IMR-90 (cell line): ENCODE measurements at regions not wholly inside any gene's neighbourhood (a gene's known extent, or its start where the extent isn't known, plus 50 kb on each side); places are given as distances from the start of the nearest gene placed in this dataset.

ENCODE experiments used
- ATAC-seq: fragments of 200-7000 bp; cut with Tn5 transposase; 2 replicates; pipeline ENCODE4 v1.9.1; 2020; ENCODE audit warnings: low read depth, mild to moderate bottlenecking, moderate library complexity
- BruUV-seq: library from RNA; stranded (reverse); fragments of 400-500 nt; replicated peaks from 2 replicates; lab custom pipeline; 2021; lab: Mats Ljungman, UMichigan
- CTCF ChIA-PET: fragments of 300-600 bp; formaldehyde crosslinking; extraction: SDS; loops from one replicate; lab custom pipeline; 2021; ENCODE audit warnings: antibody characterized with exemption; lab: Yijun Ruan, JAX
- POLR2A ChIA-PET: fragments of 300-600 bp; sonication (Branson Sonifier 250); formaldehyde crosslinking; loops from one replicate; lab custom pipeline; 2022; ENCODE audit warnings: antibody characterized with exemption; ENCODE audit not compliant: unreplicated experiment; lab: Charles Lee
- DNase-seq: peaks from one replicate; pipeline ENCODE4 v3.0.0; 2013
- H2AFZ ChIP-seq: replicated peaks from 2 replicates; pipeline ENCODE3; 2013; ENCODE audit warnings: low read length, mild to moderate bottlenecking; ENCODE audit not compliant: poor library complexity
- H2AK5ac ChIP-seq: 2 replicates; pipeline ENCODE4 v1.6.1; 2013; ENCODE audit warnings: low read depth, low read length, inconsistent platforms
- H2AK9ac ChIP-seq: replicated peaks from 2 replicates; pipeline ENCODE3; 2013; ENCODE audit warnings: mild to moderate bottlenecking, low read depth, low read length, moderate library complexity; ENCODE audit not compliant: poor library complexity
- H2BK120ac ChIP-seq: 2 replicates; pipeline ENCODE4 v1.6.1; 2013; ENCODE audit warnings: low read depth, low read length, inconsistent platforms
- H2BK15ac ChIP-seq: 3 replicates; pipeline ENCODE4 v1.6.1; 2013; ENCODE audit warnings: low read depth, low read length, inconsistent platforms
- H2BK20ac ChIP-seq: 2 replicates; pipeline ENCODE4 v1.6.1; 2013; ENCODE audit warnings: low read depth, mild to moderate bottlenecking, inconsistent platforms, low read length, moderate library complexity
- H2BK5ac ChIP-seq: 2 replicates; pipeline ENCODE4 v1.6.1; 2013; ENCODE audit warnings: mild to moderate bottlenecking, low read depth, low read length, inconsistent platforms; ENCODE audit not compliant: poor library complexity, severe bottlenecking
- H3K14ac ChIP-seq: replicated peaks from 2 replicates; pipeline ENCODE4 v1.6.1; 2013; ENCODE audit warnings: low read depth, low read length, inconsistent platforms
- H3K18ac ChIP-seq: 2 replicates; pipeline ENCODE4 v1.6.1; 2013; ENCODE audit warnings: low read depth, low read length, control low read depth
- H3K23ac ChIP-seq: 2 replicates; pipeline ENCODE4 v1.6.1; 2013; ENCODE audit warnings: low read depth, low read length, inconsistent platforms
- H3K27ac ChIP-seq: 2 replicates; pipeline ENCODE4 v1.5.1; 2013; ENCODE audit warnings: mild to moderate bottlenecking, control low read depth, low read length; ENCODE audit not compliant: insufficient read depth
- H3K27me3 ChIP-seq: 2 replicates; pipeline ENCODE4 v1.6.1; 2013; ENCODE audit warnings: low read length; ENCODE audit not compliant: control insufficient read depth, insufficient read depth
- H3K36me3 ChIP-seq: 2 replicates; pipeline ENCODE4 v1.6.1; 2013; ENCODE audit warnings: low read length, mixed read lengths; ENCODE audit not compliant: control insufficient read depth, insufficient read depth
- H3K4ac ChIP-seq: 2 replicates; pipeline ENCODE4 v1.6.1; 2013; ENCODE audit warnings: low read depth, low read length, inconsistent platforms
- H3K4me1 ChIP-seq: 2 replicates; pipeline ENCODE4 v1.6.1; 2013; ENCODE audit warnings: low read length, mixed read lengths; ENCODE audit not compliant: control insufficient read depth, insufficient read depth
- H3K4me2 ChIP-seq: 2 replicates; pipeline ENCODE4 v1.6.1; 2013; ENCODE audit warnings: low read depth, mild to moderate bottlenecking, control low read depth, low read length, moderate library complexity
- H3K4me3 ChIP-seq: 2 replicates; pipeline ENCODE4 v1.5.1; 2013; ENCODE audit warnings: low read depth, mild to moderate bottlenecking, control low read depth, low read length, moderate library complexity; ENCODE audit not compliant: insufficient read depth
- H3K56ac ChIP-seq: 2 replicates; pipeline ENCODE4 v1.6.1; 2013; ENCODE audit warnings: low read length, inconsistent platforms; ENCODE audit not compliant: insufficient read depth; ENCODE audit errors: extremely low read depth
- H3K79me1 ChIP-seq, 2 experiments: 2 replicates each; pipeline ENCODE4 v1.6.1; 2013; ENCODE audit warnings: low read length in 2 of 2, inconsistent platforms in 1 of 2, low read depth in 1 of 2
- H3K9ac ChIP-seq: 2 replicates; pipeline ENCODE4 v1.6.1; 2013; ENCODE audit warnings: low read depth, low read length, control low read depth
- H3K9me1 ChIP-seq: 2 replicates; pipeline ENCODE4 v1.6.1; 2013; ENCODE audit warnings: low read length, inconsistent platforms; ENCODE audit not compliant: insufficient read depth
- H3K9me3 ChIP-seq: 2 replicates; pipeline ENCODE4 v1.6.1; 2013; ENCODE audit warnings: low read length; ENCODE audit not compliant: control insufficient read depth, insufficient read depth
- H4K20me1 ChIP-seq: 2 replicates; pipeline ENCODE4 v1.6.1; 2013; ENCODE audit warnings: low read length, inconsistent platforms; ENCODE audit not compliant: insufficient read depth
- H4K5ac ChIP-seq: 2 replicates; pipeline ENCODE4 v1.6.1; 2013; ENCODE audit warnings: mild to moderate bottlenecking, low read depth, low read length, control low read depth
- H4K8ac ChIP-seq, 2 experiments: 2 replicates each; pipeline ENCODE4 v1.6.1; 2013; ENCODE audit warnings: low read depth in 2 of 2, low read length in 2 of 2, control low read depth in 1 of 2, inconsistent platforms in 1 of 2
- H4K91ac ChIP-seq: 2 replicates; pipeline ENCODE4 v1.6.1; 2013; ENCODE audit warnings: low read depth, low read length, inconsistent platforms; ENCODE audit not compliant: insufficient read depth
- BHLHE40 ChIP-seq: fragments of 150-350 bp; IDR thresholded peaks from 2 replicates; pipeline ENCODE4 v1.6.1; 2016; ENCODE audit warnings: mild to moderate bottlenecking, low read depth, low read length
- CHD1 ChIP-seq: IDR thresholded peaks from 2 replicates; pipeline ENCODE4 v1.6.1; 2012; ENCODE audit warnings: low read depth, low read length, improper control_type of control experiment
- RCOR1 ChIP-seq: IDR thresholded peaks from 2 replicates; pipeline ENCODE4 v1.6.1; 2012; ENCODE audit warnings: mild to moderate bottlenecking, low read length, improper control_type of control experiment; ENCODE audit not compliant: insufficient replicate concordance
- WGBS, 2 experiments: methylation state at CpG; one replicate each; pipeline versions ENCODE4 v1.1.5 to v1.1.7; 2013; ENCODE audit warnings: missing lambda C conversion rate in 2 of 2; ENCODE audit not compliant: insufficient read length in 1 of 2; ENCODE audit errors: extremely low coverage in 2 of 2; 5-methylcytosine and 5-hydroxymethylcytosine counted together
- dilution Hi-C: fragments of 300-500 bp; cut with HindIII; formaldehyde crosslinking; loops from one replicate; pipeline ENCODE4 v1.14.3; 2018; ENCODE audit warnings: low sequenced_read_pairs; ENCODE audit not compliant: unreplicated experiment
- in situ Hi-C: fragments of 300-500 bp; cut with MboI; formaldehyde crosslinking; loops from 3 replicates; pipeline ENCODE4 v1.14.3; 2019; ENCODE audit warnings: low sequenced_read_pairs, inconsistent platforms, mixed read lengths
- intact Hi-C: fragments of 100-400 bp; cut with micrococcal nuclease; formaldehyde crosslinking; loops from 2 replicates; pipeline ENCODE4 v1.10.0; 2022

DNA sequence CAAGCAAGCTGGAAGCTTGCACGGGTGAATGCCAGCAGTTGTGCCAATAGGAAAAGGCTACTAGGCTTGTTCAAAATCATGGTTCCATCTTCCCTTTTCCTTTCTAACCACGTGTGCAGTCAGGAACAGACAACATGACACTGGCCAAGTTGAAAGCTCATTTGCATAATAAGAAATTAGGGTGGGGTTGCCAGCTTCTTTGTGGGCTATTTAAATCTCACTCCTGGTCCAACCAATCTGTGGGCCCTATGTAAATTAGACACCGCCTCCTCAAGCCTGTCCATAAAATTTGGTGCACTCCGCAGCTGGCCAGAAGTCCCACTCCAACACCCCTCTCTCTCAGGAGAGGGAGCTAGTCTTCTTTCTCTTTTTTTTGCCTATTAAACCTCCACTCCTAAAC lies 1948.4 kb upstream of the PIK3C3 start:
- WGBS, 2 experiments: 80% methylated on average over 1 of the region's 4 CpGs; no CpG with 5 or more reads in 1 of the 2 experiments
- Histone ChIP-seq H3K9me3 (no peaks in the 10 kb centered on the region), H3K27me3 (no peaks in the 10 kb centered on the region), H2BK5ac (no peak overlapping the region), H4K5ac (no peak overlapping the region), H3K4ac (no peak overlapping the region), H3K56ac (no peak overlapping the region), H2BK20ac (no peak overlapping the region), H3K27ac (no peak overlapping the region), H3K9me1 (no peaks in the 10 kb centered on the region), H2BK120ac (no peak overlapping the region), H3K23ac (no peak overlapping the region), H2AFZ (no peak overlapping the region), H3K14ac (no peak overlapping the region), H4K8ac (no peak overlapping the region), H4K20me1 (no peaks in the 10 kb centered on the region), H3K4me2 (no peak overlapping the region), H3K36me3 (no peaks in the 10 kb centered on the region), H4K91ac (no peak overlapping the region), H2BK15ac (no peak overlapping the region), H3K18ac (no peak overlapping the region), H2AK5ac (no peak overlapping the region), H3K4me1 (no peaks in the 10 kb centered on the region), H3K9ac (no peak overlapping the region), H2AK9ac (no peak overlapping the region), H3K4me3 (no peak overlapping the region), H3K79me1 (no peaks in the 10 kb centered on the region)
- BruUV-seq: no TSS peak
- CTCF ChIA-PET: interaction anchor here (1.0 kb wide), 1 partner anchor 13 kb away, joined by 3 read pairs; no protein-coding TSS in a partner anchor
- no peak for TF ChIP-seq BHLHE40
- TF ChIP-seq RCOR1: no peak
- no peak for TF ChIP-seq CHD1
- intact Hi-C loops: no loop called here
- dilution Hi-C loops: no loop called here
- in situ Hi-C loops: no loop called here
- DNase-seq: no peak
- POLR2A ChIA-PET: no interaction called here
- ATAC-seq: no peak
